GM12878 (cell line): ENCODE measurements at regions not wholly inside any gene's neighbourhood (a gene's known extent, or its start where the extent isn't known, plus 50 kb on each side); places are given as distances from the start of the nearest gene placed in this dataset.

Source experiments
- ATAC-seq: fragments of 200-7000 bp; cut with Tn5 transposase; 3 replicates; pipeline ENCODE4 v1.9.1; 2020; ENCODE audit warnings: mild to moderate bottlenecking, moderate library complexity
- BruUV-seq: library from RNA; stranded (reverse); fragments of 400-500 nt; replicated peaks from 2 replicates; lab custom pipeline; 2021; lab: Mats Ljungman, UMichigan
- CTCF ChIA-PET: fragments of 300-600 bp; sonication (Branson Sonifier 250); formaldehyde crosslinking; extraction: SDS; loops from one replicate; lab custom pipeline; 2021; ENCODE audit warnings: inconsistent platforms; lab: Yijun Ruan, JAX
- POLR2A ChIA-PET: fragments of 350-600 bp; formaldehyde crosslinking; extraction: SDS; loops from one replicate; lab custom pipeline; 2021; ENCODE audit warnings: inconsistent platforms; lab: Charles Lee
- RAD21 ChIA-PET: fragments of 300-600 bp; sonication (Branson Sonifier 250); formaldehyde crosslinking; loops from one replicate; lab custom pipeline; 2023; ENCODE audit warnings: antibody characterized with exemption; ENCODE audit not compliant: unreplicated experiment; lab: Charles Lee
- SMC1A ChIA-PET: fragments of 300-600 bp; sonication (Branson Sonifier 250); formaldehyde crosslinking; loops from one replicate; lab custom pipeline; 2023; ENCODE audit not compliant: unreplicated experiment, uncharacterized antibody; lab: Charles Lee
- DNase-seq: peaks from one replicate; pipeline ENCODE4 v3.0.0-alpha.2; 2011; ENCODE audit warnings: low read depth, low spot score
- FAIRE-seq: peaks from 3 replicates; lab custom pipeline; 2011; peaks lifted over from hg19 to GRCh38; lab: Jason Lieb, UNC
- H2AFZ ChIP-seq: 2 replicates; pipeline ENCODE4 v1.6.0; 2011; ENCODE audit warnings: low read depth, low read length, control low read depth; ENCODE audit not compliant: control insufficient read depth
- H3K27ac ChIP-seq: 2 replicates; pipeline ENCODE4 v1.5.1; 2011; ENCODE audit warnings: control low read depth; ENCODE audit not compliant: control insufficient read depth, insufficient read depth
- H3K27me3 ChIP-seq, 2 experiments: replicated peaks in 1 of 2; 2 replicates each; pipeline versions ENCODE4 v1.6.0 to v1.6.1; 2011; ENCODE audit warnings: low read length in 1 of 2; ENCODE audit not compliant: control insufficient read depth in 2 of 2, insufficient read depth in 2 of 2
- H3K36me3 ChIP-seq, 2 experiments: 2 replicates each; pipeline ENCODE4 v1.5.1; 2011; ENCODE audit warnings: low read length in 1 of 2; ENCODE audit not compliant: control insufficient read depth in 2 of 2, insufficient read depth in 2 of 2
- H3K4me1 ChIP-seq: 2 replicates; pipeline ENCODE4 v1.6.1; 2011; ENCODE audit warnings: mild to moderate bottlenecking, low read length, moderate library complexity, mixed read lengths; ENCODE audit not compliant: control insufficient read depth, insufficient read depth
- H3K4me2 ChIP-seq: 2 replicates; pipeline ENCODE4 v1.6.0; 2011; ENCODE audit warnings: control low read depth; ENCODE audit not compliant: control insufficient read depth, insufficient read depth
- H3K4me3 ChIP-seq: fragments of 200-600 bp; sonication (generic); 2 replicates; pipeline ENCODE4 v1.5.1; 2016
- H3K79me2 ChIP-seq: 2 replicates; pipeline ENCODE4 v1.6.0; 2011; ENCODE audit warnings: low read length; ENCODE audit not compliant: control insufficient read depth, insufficient read depth
- H3K9ac ChIP-seq: 2 replicates; pipeline ENCODE4 v1.8.0; 2011; ENCODE audit warnings: low read length, control low read depth, mixed read lengths; ENCODE audit not compliant: control insufficient read depth, insufficient read depth
- H3K9me3 ChIP-seq: replicated peaks from 3 replicates; pipeline ENCODE4 v1.5.1; 2011; ENCODE audit warnings: mild to moderate bottlenecking, low read length; ENCODE audit not compliant: control insufficient read depth, insufficient read depth
- H4K20me1 ChIP-seq: 2 replicates; pipeline ENCODE4 v1.6.0; 2011; ENCODE audit not compliant: control insufficient read depth, insufficient read depth
- EED ChIP-seq: sonication (generic); IDR thresholded peaks from 2 replicates; pipeline ENCODE4 v1.6.1; 2016; ENCODE audit warnings: antibody characterized with exemption, low read depth
- FOXM1 ChIP-seq: IDR thresholded peaks from 2 replicates; pipeline ENCODE4 v1.6.1; 2012; ENCODE audit warnings: low read depth, mild to moderate bottlenecking, inconsistent platforms, low read length, moderate library complexity
- KLF5 ChIP-seq: fragments of 450-650 bp; IDR thresholded peaks from 2 replicates; pipeline ENCODE4 v1.6.1; 2014; ENCODE audit warnings: mild to moderate bottlenecking; ENCODE audit not compliant: partially characterized antibody
- POLR2AphosphoS5 ChIP-seq: IDR thresholded peaks from 2 replicates; pipeline ENCODE4 v1.6.1; 2011; ENCODE audit warnings: mild to moderate bottlenecking, low read length, inconsistent platforms
- TCF12 ChIP-seq: IDR thresholded peaks from 2 replicates; pipeline ENCODE4 v1.6.1; 2011; ENCODE audit warnings: low read depth, mild to moderate bottlenecking, low read length
- TCF7 ChIP-seq: IDR thresholded peaks from 2 replicates; pipeline ENCODE4 v1.6.1; 2014; ENCODE audit warnings: antibody characterized with exemption, borderline replicate concordance
- WGBS: methylation state at CpG from one replicate; pipeline ENCODE4 v1.1.6; 2016; ENCODE audit warnings: low lambda C conversion rate; ENCODE audit not compliant: insufficient replicate concordance, insufficient coverage; ENCODE audit errors: missing lambda C conversion rate; 5-methylcytosine and 5-hydroxymethylcytosine counted together
- in situ Hi-C: fragments of 300-500 bp; cut with MboI; formaldehyde crosslinking; loops from 9 replicates; pipeline ENCODE4 v1.14.3; 2018; ENCODE audit warnings: mixed read lengths
- intact Hi-C: fragments of 100-400 bp; cut with micrococcal nuclease; formaldehyde crosslinking; loops from one replicate; pipeline ENCODE4 v1.14.2; 2022; ENCODE audit not compliant: unreplicated experiment
- TF ChIP-seq, protein P1 (sequence below): fragments of 450-650 bp; IDR thresholded peaks from 2 replicates; pipeline ENCODE4 v1.6.1; 2018; ENCODE audit warnings: borderline replicate concordance, mild to moderate bottlenecking; ENCODE audit not compliant: partially characterized antibody
- TF ChIP-seq, protein P2 (sequence below): IDR thresholded peaks from 2 replicates; pipeline ENCODE4 v1.6.1; 2012; ENCODE audit warnings: low read depth, low read length, improper control_type of control experiment
- TF ChIP-seq, protein P3 (sequence below): fragments of 450-650 bp; IDR thresholded peaks from 2 replicates; pipeline ENCODE4 v1.6.1; 2016; ENCODE audit warnings: mild to moderate bottlenecking
- TF ChIP-seq, protein P4 (sequence below): IDR thresholded peaks from 2 replicates; pipeline ENCODE4 v1.6.1; 2011; ENCODE audit warnings: low read depth, low read length, improper control_type of control experiment, borderline replicate concordance
- TF ChIP-seq, protein P5 (sequence below): fragments of 450-650 bp; conservative IDR thresholded peaks from 2 replicates; pipeline ENCODE4 v1.6.1; 2017; ENCODE audit warnings: mild to moderate bottlenecking, moderate library complexity
- TF ChIP-seq, protein P6 (sequence below): fragments of 450-650 bp; IDR thresholded peaks from 2 replicates; pipeline ENCODE4 v1.6.1; 2017; ENCODE audit warnings: borderline replicate concordance

DNA sequence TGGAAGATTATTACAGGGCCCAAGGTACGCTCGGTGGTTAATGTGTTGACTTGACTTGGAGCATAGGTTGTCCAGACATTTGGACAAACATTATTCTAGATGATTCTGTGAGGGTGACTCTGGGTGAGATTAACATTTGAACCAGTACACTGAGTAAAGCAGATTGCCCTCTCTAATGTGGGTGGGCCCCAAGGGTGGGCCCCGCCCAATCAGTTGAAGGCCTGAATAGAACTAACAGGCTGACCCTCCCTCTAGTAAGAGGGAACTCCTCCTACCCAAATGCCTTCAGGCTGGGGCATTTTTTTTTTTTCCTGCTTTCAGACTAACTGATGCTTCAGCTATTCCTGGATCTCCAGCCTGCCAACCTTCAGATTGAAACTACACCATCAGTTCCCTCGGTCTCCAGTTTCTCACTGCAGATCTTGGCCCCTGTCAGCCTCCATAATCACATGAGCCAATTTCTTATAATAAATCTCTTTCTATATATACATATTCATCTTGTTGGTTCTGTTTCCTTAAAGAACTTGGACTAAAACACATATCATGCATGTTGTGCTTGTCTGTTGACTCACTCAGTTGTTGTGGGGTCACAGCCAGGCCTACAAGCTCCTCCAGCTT lies 338.1 kb upstream of the BRINP1 start:
- 43% methylated on average over 4 of the region's 4 CpGs for WGBS
- RAD21 ChIA-PET = no interaction called here
- no peak for FAIRE-seq
- TF ChIP-seq FOXM1 (no peak), TCF7 (no peak), EED (no peak), POLR2AphosphoS5 (no peak), KLF5 (no peak), TCF12 (no peak)
- TF ChIP-seq, protein P1, sequence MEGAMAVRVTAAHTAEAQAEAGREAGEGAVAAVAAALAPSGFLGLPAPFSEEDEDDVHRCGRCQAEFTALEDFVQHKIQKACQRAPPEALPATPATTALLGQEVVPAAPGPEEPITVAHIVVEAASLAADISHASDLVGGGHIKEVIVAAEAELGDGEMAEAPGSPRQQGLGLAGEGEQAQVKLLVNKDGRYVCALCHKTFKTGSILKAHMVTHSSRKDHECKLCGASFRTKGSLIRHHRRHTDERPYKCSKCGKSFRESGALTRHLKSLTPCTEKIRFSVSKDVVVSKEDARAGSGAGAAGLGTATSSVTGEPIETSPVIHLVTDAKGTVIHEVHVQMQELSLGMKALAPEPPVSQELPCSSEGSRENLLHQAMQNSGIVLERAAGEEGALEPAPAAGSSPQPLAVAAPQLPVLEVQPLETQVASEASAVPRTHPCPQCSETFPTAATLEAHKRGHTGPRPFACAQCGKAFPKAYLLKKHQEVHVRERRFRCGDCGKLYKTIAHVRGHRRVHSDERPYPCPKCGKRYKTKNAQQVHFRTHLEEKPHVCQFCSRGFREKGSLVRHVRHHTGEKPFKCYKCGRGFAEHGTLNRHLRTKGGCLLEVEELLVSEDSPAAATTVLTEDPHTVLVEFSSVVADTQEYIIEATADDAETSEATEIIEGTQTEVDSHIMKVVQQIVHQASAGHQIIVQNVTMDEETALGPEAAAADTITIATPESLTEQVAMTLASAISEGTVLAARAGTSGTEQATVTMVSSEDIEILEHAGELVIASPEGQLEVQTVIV = no peak
- TF ChIP-seq, protein P2, sequence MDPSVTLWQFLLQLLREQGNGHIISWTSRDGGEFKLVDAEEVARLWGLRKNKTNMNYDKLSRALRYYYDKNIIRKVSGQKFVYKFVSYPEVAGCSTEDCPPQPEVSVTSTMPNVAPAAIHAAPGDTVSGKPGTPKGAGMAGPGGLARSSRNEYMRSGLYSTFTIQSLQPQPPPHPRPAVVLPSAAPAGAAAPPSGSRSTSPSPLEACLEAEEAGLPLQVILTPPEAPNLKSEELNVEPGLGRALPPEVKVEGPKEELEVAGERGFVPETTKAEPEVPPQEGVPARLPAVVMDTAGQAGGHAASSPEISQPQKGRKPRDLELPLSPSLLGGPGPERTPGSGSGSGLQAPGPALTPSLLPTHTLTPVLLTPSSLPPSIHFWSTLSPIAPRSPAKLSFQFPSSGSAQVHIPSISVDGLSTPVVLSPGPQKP = no peak
- TF ChIP-seq, protein P3, sequence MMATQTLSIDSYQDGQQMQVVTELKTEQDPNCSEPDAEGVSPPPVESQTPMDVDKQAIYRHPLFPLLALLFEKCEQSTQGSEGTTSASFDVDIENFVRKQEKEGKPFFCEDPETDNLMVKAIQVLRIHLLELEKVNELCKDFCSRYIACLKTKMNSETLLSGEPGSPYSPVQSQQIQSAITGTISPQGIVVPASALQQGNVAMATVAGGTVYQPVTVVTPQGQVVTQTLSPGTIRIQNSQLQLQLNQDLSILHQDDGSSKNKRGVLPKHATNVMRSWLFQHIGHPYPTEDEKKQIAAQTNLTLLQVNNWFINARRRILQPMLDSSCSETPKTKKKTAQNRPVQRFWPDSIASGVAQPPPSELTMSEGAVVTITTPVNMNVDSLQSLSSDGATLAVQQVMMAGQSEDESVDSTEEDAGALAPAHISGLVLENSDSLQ = no peak
- TF ChIP-seq, protein P4, sequence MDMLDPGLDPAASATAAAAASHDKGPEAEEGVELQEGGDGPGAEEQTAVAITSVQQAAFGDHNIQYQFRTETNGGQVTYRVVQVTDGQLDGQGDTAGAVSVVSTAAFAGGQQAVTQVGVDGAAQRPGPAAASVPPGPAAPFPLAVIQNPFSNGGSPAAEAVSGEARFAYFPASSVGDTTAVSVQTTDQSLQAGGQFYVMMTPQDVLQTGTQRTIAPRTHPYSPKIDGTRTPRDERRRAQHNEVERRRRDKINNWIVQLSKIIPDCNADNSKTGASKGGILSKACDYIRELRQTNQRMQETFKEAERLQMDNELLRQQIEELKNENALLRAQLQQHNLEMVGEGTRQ = no peak
- TF ChIP-seq, protein P5, sequence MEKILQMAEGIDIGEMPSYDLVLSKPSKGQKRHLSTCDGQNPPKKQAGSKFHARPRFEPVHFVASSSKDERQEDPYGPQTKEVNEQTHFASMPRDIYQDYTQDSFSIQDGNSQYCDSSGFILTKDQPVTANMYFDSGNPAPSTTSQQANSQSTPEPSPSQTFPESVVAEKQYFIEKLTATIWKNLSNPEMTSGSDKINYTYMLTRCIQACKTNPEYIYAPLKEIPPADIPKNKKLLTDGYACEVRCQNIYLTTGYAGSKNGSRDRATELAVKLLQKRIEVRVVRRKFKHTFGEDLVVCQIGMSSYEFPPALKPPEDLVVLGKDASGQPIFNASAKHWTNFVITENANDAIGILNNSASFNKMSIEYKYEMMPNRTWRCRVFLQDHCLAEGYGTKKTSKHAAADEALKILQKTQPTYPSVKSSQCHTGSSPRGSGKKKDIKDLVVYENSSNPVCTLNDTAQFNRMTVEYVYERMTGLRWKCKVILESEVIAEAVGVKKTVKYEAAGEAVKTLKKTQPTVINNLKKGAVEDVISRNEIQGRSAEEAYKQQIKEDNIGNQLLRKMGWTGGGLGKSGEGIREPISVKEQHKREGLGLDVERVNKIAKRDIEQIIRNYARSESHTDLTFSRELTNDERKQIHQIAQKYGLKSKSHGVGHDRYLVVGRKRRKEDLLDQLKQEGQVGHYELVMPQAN = no peak
- TF ChIP-seq, protein P6, sequence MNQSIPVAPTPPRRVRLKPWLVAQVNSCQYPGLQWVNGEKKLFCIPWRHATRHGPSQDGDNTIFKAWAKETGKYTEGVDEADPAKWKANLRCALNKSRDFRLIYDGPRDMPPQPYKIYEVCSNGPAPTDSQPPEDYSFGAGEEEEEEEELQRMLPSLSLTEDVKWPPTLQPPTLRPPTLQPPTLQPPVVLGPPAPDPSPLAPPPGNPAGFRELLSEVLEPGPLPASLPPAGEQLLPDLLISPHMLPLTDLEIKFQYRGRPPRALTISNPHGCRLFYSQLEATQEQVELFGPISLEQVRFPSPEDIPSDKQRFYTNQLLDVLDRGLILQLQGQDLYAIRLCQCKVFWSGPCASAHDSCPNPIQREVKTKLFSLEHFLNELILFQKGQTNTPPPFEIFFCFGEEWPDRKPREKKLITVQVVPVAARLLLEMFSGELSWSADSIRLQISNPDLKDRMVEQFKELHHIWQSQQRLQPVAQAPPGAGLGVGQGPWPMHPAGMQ = no peak

More for the DNA sequence above, 338.1 kb upstream of the BRINP1 start:
- H3K9me3 ChIP-seq = no peaks in the 10 kb centered on the region
- H3K4me3 ChIP-seq = no peak overlapping the region
- H3K4me2 ChIP-seq = no peak overlapping the region
- no peaks in the 10 kb centered on the region for H3K27me3 ChIP-seq
- ChIA-PET SMC1A (no interaction called here), POLR2A (no interaction called here), CTCF (no interaction called here)
- in situ Hi-C loops = no loop called here
- ATAC-seq (no peak), DNase-seq (no peak)
- no peaks in the 10 kb centered on the region for H3K36me3 ChIP-seq
- intact Hi-C loops = no loop called here
- H2AFZ ChIP-seq = no peak overlapping the region
- H3K9ac ChIP-seq = no peak overlapping the region
- H3K79me2 ChIP-seq = no peaks in the 10 kb centered on the region
- H4K20me1 ChIP-seq = no peaks in the 10 kb centered on the region
- H3K27ac ChIP-seq = no peak overlapping the region
- no TSS peak for BruUV-seq
- H3K4me1 ChIP-seq = no peaks in the 10 kb centered on the region
